HG02571 (cell line): ENCODE measurements at regions not wholly inside any gene's neighbourhood (a gene's known extent, or its start where the extent isn't known, plus 50 kb on each side); places are given as distances from the start of the nearest gene placed in this dataset.
A peak's percentile ranks its signal among the peaks of the same experiment; 100 is the strongest.
"Not testable (repeated sequence)": the region's sequence is repeated elsewhere in the genome, so short reads cannot be mapped to it uniquely, and the experiment has no call there.

ENCODE experiments used
- ATAC-seq: cut with Tn5 transposase; IDR thresholded peaks from one replicate; pipeline ENCODE4 v1.9.1; 2021; ENCODE audit warnings: mild to moderate bottlenecking, moderate library complexity; ENCODE audit not compliant: unreplicated experiment

DNA sequence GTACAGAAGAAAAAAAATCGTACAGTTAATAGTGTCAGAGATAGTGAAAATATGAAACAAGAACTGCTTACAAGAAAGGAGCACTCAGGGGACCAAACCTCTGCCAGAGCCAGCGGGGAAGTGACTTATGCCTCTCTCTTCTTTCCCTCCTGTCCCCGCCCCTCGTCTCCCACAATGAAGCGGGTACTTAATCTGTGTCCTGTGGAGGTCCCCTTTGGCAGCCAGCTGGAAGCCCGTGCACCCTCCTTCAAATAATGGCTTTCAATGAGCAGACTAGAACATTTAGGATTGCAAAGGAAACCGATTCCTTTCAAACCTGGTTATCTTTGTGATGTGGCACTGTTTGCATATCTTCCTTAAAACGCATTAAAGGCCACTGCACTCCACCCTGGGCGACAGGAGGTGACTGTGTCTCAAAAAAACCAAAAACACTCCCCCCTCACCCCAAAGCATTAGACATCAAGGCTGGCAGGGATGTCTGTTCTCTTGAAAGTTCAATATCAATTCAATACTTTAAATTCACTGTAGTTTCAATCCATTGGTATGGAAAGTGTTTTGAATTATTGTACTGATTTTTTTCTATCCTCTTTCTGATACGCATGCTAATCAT is 51.7 kb downstream of the PPIAL4C start:
- ATAC-seq: not testable (repeated sequence)

DNA sequence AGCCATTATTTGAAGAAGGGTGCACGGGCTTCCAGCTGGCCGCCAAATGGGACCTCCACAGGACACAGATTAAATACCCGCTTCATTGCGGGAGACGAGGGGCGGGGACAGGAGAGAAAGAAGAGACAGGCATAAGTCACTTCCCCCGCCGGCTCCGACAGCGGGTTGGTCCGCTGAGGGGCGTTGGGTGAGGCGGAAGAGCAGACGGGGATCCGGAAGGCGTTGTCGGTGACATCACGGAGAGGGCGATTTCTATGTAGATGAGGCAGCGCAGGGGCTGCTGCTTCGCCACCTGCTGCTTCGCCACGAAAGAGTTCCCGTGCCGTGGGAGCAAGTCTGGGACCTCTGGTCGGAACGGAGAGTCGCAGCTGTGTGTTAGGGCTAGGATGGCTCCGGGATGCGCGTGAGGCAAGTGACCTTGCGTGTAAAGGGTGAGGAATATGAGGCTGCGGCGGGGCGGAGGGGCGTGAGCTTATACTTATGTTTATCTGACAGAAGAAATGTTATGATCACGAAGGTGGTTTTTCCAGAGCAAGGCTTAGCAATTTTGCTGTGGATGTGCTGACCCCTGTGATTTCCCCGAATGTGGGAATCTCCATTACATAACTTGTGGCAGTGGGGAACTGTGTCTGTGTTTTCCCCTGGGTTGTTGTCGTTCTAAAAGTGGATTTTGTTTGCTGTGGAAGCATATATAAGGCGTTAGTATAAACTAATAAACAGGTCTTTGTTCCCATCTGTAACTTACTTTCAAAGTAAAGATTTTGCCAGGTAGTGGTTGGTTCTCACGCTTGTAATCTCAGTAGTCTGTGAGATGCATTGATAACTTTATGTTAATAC is 52.9 kb downstream of the PPIAL4C start:
- peak; percentile 91 for ATAC-seq

DNA sequence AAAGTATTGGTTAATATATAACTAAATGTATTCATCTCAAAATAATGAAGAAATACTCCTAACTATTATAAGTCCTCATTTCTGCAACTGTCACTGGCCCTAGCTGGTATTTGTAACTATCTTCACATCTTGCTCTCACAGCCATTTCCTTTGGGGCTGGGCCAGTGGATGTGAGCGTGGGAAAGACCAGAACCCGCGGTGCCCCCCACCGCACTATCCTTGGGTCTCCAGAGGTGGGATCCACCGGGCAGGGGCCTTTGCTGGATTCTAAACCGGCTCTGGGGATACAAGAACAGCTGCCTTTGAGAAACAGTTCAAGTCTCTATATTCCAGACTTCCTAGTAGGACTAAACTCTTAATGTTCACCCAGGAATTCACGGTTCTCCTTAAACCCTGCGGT is 54.8 kb downstream of the PPIAL4C start:
- not testable (repeated sequence) for ATAC-seq

DNA sequence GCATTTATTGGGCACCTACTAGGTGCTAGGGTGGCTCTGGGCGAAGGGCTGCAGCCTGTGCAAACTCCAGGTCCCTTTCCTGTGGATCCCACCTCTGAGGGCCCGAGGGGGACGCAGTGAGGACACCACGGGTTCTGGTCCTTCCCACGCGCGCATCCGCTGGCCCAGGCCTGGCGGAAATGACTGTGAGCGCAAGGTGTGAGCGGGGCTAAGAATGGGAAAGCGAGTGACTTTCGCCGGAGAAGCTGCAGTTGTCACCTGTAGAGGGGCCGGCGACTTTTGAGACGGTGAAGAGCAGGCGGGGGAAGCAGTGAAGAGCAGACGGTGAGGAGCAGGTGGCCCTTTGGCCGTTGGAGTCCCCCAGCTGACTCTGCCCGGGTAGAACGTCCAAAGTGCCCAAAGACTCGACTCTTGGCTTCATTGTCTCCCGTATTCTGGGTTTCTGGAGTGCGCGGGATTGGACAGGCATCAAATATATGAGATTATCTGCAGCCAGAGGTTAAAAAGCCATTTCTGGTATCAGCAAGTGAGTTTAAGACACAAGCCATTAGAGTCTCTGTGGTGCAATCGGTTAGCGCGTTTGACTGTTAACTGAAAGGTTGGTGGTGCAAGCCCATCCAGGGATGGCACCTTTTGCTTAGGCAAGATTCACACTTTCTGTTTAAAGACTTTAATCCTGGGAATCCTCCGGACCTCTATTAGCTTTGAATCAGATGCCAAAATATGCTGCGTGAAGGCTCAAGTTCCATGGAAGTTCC is 55.4 kb downstream of the PPIAL4C start:
- ATAC-seq: not testable (repeated sequence)

DNA sequence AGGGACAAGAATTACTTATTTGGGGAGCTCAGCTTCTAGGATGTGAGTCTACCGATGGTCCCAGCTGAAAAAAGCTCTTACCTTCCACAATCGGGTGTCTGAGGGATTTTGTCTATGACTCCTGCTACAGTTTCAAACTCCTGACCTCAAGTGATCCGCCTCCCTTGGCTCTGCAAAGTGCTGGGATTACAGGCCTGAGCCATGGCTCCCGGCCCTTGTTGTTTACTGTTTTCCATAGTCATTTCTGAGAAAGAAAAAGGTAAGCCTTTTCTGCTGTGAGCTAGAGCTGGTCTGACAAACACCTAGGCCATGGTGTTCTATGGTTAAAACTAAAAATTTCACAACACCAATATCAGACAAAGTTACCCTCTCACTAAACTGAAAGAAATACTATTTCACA is 57.5 kb downstream of the PPIAL4C start:
- ATAC-seq: not testable (repeated sequence)

DNA sequence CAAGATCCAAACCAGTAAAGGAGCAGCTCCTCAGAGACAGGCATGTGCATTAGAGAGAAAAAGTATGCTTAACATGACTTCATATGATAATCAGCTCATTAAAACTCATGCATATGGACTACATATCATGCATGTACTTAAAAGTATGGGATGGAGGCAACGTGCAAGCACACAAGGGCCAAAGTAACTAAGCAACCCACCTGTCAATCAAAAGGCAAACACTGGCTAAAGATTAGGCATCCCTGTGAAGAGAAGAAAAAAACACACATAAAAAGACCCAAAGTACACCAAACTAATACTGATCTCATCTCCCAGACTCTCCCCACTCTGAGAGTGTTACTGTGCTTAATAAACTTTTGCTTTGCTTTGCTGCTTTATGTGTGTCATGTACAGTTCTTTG is 61.2 kb downstream of the PPIAL4C start:
- ATAC-seq: not testable (repeated sequence)

DNA sequence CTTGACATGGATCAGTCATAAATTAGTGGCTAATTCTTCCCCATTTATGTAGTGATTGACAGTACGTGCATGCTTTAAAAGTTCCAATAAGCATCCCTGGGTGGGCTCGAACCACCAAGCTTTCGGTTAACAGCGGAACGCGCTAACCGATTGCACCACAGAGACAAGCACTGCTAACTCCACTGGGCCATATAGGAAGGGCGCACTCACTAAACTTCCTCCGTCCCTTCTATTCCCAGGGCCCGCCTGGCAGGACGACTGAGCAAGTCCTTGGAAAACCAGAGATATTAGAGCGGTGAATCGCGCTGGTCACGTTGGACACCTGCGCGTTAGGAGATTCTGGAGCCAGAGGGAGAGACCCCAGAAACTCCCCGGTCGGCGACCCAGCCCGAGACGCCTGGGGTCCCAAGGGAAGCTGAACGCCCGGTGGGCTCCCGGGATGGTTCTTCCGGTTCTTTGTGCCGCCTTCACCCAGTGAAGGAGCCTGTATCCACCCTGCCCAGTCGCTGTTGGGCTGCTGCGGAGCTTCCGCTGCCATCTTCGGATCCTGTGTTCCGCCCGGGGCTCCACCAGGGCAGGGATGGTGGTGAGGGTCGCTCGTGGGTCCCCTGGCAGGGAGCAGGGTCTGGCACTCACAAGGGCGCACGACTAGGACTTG is 62.8 kb downstream of the PPIAL4C start:
- ATAC-seq: not testable (repeated sequence)

DNA sequence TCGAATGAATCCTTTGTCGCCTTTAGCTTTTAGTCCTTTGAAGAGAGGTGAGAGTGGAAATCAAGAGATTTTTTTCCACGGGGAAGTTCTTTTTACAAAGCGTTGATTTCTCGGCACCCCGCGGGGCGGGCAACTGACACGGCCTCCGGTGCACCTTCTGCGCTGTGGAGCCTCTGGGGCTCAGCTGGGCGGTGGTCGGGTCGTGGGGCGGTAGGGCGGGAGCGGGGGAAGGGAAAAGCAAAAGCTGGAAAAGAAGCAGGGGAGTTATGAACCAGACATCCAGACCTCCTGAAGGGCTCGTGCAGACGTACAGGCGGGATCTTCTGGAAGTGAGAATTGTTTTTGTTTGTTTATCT is 63.3 kb downstream of the PPIAL4C start:
- ATAC-seq: not testable (repeated sequence)

DNA sequence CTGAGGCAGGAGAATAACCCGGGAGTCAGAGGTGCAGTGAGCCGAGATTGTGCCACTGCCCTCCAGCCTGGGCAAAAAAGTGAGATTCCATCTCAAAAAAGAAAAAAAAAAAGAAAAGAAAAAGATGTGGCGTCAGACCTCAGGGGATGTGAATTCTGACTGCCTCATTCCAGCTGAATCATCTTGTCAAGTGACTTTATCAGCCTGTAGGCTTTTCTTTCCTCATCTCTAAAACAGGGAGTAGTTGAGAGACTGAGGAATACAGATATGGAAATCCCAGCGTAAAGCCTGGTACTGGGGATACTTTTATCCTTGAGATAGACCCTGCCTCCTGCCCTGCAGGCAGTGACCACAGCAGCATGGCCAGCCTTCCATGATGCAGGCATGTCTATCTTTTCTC is 74.1 kb downstream of the PPIAL4C start:
- ATAC-seq: not testable (repeated sequence)

DNA sequence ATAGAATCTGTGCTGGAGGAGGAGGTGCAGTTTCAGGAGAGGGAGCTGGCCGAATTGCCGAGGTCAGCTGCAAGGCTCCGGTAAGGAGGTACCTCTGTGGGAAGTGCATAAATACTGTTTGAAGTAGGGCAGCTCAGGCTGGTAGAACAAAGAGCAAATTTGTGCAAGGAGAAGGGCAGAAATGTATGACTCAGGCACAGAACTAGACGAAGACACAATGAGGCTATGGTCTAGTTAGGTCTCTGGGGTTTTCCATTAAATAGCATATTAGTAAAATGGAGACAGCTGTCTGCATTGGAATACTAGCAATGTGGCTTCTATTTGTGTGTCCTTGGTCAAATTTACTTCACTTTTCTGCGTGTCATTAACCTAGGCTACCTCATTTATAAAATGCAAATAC is 74.5 kb downstream of the PPIAL4C start:
- ATAC-seq: not testable (repeated sequence)

DNA sequence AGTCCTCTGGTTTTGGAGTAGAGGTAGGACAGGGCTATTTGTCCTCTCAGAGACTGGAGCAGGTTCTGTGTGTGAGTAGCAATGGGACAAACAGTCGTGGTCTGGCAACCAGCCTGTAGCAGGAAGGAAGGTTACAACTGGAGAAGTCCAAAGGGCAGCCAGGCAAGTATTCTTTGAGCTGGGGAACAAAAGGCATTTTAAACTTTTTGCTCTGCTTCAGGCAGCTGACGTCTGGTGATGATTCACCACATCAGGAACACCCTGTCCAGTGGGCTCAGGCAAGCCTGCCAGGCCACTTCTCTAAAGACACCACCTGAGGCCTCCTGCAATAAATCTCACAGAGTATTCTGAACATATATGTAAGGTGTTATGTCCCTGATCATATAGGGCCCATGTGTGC is 81.0 kb downstream of the PPIAL4C start:
- not testable (repeated sequence) for ATAC-seq

DNA sequence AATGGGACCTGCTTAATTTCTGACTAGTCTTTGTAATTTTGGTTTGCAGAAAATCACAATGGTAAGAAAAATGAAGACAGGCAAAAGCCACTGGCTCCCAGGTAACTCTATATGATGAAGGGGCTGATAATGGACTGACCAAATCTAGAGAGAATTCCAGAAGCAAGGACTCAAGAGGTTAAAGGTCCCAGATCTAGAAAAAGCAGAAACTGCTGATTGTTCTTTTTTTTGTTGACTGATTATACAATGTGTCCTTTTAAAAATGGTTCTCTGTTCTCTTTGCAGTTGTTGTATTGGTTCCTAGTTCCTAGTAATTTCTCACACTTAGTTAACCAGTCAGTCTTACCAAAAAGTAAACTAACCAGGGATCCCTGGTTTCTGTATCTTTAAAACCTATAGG is 81.4 kb downstream of the PPIAL4C start:
- not testable (repeated sequence) for ATAC-seq

DNA sequence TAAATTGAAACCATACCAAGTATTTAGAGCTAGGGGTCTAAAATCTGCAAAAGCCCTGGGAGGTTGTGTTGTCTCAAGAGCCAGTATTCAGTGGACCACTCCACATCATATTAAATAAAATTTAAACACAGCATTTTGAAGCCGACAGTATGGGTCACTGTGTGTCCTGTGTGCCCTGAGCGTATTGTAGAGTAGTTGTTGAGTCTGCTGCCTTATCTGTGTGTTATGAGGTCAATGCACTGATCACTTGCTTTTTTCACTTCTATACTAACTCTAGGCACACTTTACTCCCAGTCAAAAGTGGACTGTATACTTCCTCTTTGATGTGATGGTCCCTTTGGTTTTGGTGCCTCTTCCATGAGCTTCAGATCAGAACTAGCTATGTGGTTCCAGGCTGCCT is 81.9 kb downstream of the PPIAL4C start:
- not testable (repeated sequence) for ATAC-seq

DNA sequence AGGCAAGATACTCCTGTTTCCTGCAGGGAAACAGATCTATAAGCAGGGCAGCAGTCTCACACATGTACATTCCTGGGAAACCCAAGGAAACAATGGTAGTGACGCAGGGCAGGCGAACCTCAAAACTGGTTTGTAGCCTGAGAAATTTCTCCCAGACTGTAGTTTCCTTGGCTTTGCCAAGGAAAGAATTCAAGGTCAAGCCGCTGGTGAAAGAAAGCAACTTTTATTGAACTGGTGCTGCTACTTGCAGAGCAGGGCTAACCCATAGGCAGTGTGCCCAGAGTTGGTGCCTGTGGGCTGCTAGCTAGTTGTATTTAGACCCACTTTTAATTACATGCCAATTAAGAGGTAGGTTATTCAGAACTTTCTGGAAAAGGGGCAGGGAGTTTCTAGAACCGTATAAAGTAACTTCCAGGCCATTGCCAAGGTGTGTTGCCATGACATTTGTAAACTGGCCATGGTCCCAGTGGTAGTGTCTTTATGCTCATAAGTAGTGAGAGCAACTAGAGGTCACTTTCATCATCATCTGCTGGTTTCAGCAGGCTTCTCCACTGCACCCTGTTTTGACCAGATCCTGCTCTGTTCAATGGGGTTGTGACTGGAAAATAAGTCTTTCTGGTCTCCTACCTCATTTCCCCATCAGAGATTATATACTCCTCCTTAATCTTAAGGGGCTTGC is 89.7 kb downstream of the PPIAL4C start:
- not testable (repeated sequence) for ATAC-seq

DNA sequence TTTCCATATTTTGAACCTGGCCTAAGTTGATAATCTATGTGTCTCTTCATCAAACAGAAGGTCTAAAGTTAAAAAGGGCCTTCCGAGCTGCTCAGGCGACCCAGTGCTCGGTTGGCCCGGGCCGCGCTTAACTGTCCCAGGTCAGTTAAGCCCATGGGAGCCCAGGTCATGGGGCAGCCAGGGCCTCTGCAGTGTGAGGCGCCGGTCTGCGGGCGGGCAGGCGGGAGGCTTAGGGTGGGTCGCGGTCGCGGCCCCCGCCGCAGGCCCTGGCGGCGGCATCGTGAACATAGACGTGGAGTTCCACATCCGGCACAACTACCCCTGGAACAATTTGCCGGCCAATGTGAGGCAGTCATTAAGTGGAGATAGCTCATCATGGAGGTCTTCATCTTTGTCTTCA is 91.3 kb downstream of the PPIAL4C start:
- ATAC-seq: not testable (repeated sequence)

DNA sequence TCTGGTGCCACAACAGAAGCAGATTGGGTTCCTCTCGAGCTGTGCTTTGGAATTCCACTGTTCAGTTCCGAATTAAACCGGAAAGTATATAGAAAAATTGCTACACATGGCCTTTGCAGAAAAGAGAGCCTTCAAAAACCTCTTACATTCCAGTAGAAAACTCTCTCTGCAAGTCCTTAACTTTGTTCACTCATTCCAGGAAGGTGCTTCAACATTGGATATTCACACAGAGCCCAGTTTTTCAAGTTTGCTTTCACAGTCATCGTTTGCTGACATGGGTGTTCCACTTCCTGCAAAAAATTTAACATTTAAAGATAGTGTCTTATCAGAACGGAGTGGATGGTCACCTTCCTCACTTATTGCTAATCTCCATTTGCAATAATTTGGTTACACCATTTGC is 93.7 kb downstream of the PPIAL4C start:
- ATAC-seq: not testable (repeated sequence)

DNA sequence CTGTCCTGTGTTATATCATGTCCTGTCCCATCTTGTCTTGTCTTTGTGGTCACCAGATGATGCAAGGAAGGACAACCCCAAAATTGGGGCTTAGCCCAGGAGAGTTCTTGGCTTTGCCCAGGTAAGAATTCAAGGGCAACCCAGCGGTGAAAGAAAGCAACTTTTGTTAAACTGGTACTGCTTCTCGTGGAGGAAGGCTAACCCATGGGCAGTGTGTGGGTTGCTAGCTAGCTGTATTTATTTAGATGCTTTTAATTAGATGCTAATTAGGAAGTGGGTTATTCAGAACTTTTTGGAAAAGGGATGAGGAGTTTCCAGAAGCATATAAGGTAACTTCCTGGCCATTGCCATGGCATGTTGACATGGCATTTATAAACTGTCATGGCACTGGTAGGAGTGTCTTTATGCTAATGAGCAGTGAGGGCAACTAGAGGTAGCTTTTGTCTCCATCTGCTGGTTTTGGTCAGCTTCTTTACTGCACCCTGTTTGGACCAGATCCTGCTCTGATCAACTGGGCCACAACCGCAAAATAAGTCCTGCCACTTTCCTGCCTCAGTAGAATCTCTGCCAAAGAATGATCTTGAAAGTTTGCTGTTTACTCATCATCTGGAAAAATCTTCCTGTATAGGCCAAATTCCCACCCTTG is 95.8 kb upstream of the FCGR1A start:
- not testable (repeated sequence) for ATAC-seq

DNA sequence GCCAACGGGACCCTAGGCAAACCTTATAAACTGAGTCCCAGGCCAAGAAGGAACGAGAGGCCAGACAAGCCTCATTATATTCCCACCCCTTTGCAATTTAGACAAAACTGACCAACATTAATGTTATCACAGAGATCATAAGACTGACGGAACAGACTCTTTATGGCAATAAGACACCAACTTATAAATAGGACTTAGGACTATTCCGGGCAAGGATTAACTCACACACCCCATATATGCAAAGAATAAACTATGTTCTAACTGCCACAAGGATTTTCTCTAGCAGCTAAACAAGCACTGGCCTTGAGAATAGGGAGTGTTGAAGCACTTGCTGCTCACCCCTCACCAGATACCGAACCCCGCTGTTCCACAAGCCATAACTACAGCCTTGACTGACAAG is 91.1 kb upstream of the FCGR1A start:
- ATAC-seq: not testable (repeated sequence)

DNA sequence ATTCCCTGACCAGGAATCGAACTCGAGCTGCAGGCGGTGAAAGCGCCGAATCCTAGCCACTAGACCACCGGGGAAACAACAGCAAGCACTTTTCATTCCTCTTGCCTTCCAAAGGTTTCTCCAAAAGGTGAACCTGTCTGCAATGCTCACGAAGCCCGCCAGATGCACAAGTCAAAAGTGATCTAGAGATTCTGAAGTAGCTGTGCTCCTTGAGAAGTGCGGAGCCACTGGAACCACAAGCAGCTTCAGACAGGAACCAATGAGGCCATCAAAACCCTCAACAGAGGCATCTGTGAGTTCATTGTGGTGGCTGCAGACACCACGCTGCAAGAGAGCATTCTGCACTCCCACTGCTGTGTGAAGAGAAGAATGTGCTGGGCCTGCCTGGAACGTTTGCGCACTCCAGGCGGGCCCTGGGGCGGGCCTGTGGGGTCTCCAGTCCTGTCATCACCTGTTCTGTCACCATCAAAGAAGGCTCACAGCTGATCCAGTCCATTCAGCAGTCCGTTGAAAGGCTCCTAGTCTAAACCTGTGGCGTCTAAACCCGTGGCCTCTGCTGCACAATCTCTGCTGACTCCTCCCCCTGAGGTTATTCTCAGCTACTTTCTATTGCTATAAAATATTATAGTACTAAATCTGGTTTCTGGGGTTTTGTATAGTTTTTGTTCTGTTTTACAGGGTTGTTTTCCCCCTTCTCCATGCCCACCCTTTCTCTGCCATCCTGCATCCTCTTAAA is 89.5 kb upstream of the FCGR1A start:
- not testable (repeated sequence) for ATAC-seq
